Stimulated activated CD4-positive, alpha-beta T cell treated with anti-CD3 and anti-CD28 coated beads, Interleukin-2, amount 100 ng/mL, for 4 hours (primary cell): ENCODE measurements at regions not wholly inside any gene's neighbourhood (a gene's known extent, or its start where the extent isn't known, plus 50 kb on each side); places are given as distances from the start of the nearest gene placed in this dataset.
"Not testable (repeated sequence)": the region's sequence is repeated elsewhere in the genome, so short reads cannot be mapped to it uniquely, and the experiment has no call there.

Experiments
- DNase-seq: peaks from one replicate; pipeline ENCODE4 v3.0.0-alpha.2; 2020; ENCODE audit warnings: low read depth

DNA sequence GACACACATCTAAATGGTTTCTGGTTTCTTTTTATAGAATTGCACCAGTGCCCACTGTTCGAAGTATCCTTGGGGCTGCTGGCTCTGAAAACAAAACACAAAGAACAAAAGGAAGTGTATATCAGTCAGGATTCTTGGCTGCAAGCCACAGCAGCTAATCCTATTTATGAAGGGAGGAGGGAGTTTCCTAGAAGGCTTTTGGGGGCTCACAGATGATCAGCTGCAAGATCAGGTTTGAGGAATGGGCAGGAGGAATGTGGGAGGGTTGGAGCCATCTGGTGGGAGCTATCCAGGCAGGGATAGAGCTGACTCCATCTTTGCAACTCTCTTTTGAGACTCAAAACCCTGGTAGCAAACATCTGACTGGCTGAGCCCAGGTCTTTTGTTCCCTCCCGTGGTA, 118.3 kb upstream of the EEF2KMT start:
- no peak for DNase-seq

DNA sequence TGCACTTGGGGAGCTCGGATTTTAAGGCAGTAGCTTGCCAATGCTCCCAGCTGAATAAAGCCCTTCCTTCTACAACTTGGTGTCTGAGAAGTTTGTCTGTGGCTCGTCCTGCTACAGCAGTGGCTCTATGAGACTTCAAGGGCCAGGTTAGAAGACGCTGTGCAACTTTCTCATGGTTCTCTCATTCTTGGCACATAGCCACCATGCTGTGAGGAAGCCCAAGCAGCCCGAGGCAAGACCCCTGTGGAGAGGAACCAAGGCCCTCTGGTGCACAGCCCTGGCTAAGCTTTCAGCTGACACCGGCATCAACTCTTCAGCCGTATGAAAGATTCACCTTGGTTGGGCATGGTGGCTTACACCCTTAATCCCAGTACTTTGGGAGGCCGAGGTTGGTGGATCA, 116.9 kb upstream of the EEF2KMT start:
- DNase-seq: no peak

DNA sequence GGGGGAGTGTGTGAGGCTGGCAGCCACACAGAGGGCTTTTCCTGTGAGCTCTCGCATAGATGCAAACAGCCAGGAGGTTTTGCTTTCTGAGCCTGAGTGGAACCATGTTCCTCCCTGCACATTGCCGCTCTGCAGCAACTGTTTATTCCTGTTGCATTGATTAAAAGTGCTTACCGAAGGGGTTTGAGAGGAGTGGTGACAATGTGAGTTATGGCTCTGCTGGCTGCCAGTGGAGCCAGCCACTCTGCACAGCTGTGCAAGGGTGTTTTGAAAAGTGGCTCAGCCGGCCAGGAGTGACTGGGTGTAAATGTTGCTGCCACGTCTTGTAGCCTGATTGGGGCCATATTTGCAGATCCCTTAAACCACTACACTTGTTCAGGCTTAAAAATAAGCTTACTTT, 114.9 kb upstream of the EEF2KMT start:
- not testable (repeated sequence) for DNase-seq

DNA sequence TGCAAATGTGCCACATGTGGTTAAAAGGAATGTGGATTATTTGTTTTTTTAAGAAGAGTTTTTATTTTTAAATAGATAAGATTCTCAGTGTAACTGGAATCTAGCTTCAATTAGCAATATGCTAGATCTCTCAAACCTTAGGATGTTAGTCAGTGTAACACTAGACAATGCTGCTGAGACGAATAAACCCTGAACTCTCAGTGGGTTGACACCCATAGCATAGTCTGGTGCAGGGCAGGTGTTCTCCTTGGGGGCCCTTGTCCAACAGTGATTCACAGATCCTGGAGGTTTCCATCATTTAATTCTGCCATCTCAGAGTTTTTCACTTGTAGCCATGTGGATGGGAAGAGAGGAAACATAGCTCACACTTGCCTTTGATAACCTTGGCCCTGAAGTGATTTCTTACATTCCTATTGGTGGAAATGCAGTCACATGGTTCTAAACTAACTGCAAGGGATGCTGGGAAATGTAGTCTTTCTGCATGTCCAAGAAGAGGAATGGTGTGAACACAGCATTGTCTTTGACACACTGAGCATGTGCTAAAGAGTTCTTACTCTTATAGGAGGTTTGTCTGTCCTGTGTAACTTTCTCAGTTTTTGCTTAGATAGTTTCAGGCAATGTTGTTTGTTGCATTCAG, 110.4 kb upstream of the EEF2KMT start:
- not testable (repeated sequence) for DNase-seq

DNA sequence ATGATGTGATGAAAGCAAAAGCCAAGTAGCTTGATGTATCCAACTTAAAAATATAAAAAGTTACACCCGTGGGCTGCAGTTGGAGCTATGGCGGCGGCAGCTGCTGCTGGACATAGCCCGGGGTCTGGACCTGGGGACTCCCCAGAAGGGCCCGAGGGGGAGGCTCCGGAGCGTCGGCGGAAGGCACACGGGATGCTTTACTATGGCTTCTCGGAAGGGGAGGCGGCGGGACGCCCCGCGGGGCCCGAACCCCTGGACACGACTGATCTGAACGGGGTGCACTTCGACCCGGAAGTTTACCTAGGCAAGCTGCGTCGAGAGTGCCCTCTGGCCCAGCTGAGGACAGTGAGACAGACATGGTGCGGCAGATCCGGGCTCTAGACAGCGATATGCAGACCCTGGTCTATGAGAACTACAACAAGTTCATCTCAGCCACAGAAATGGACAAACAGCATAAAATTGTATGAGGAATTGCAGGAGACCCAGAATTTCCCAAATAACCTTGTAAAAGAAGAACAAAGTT, 109.5 kb upstream of the EEF2KMT start:
- DNase-seq: no peak

DNA sequence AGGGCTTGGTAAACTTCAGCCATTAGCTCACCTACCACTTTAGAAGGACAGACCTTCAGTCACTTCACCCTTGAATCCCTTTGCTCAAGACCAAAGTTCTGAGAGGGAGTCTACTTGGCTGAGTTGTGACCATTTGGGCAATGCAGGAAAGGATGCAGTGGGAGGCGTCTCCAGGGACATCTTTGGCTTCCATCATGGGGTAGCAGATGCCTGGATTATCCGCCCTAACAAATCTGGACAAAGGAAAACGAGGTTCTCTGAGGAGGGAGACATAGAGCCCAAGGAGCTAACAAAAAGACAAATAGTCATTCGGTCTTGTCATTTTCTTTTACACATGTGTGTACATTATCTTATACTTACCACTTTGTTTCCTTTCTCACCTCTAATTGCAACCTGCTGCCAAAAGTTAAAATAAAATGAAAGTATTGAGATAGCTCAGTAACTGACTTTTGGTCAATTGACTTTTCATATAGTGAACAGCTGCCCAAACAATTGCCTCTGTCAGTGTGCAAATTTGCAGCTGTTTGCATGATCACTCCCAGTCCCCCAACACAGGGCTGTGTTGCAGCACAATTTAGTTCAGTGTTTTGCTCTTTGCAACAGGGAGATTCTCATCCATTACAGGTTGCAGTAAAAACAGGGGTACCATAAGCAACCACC, 108.9 kb upstream of the EEF2KMT start:
- DNase-seq: no peak

DNA sequence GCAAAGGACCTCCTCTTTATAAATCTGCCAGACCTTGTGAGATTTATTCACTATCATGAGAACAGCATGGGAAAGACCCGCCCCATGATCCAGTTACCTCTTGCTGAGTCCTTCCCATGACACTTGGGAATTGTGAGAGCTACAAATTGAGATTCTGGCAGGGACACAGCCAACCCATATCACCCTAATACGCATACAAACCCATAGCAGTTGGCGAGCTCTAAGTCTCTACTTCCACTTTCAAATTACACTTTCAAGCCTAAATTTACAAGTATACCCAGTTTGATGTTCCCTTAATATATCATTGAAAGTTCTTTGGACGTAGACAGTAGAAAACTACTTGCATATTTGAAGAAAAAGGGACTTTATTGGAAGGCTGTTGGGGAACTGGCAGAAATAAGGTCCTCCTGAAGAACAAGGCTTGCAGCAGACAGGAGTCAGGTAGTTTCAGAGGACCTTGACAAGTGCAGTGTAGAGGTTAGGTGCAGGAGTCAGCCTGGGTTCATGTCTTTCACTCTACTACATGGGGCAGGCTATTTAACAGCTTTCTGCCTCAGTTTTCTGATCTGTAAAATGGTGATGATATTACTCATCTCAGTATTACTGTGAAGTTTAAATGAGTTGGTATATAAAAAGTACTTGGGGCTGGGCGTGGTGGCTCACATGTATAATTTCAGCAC, 107.9 kb upstream of the EEF2KMT start:
- no peak for DNase-seq

DNA sequence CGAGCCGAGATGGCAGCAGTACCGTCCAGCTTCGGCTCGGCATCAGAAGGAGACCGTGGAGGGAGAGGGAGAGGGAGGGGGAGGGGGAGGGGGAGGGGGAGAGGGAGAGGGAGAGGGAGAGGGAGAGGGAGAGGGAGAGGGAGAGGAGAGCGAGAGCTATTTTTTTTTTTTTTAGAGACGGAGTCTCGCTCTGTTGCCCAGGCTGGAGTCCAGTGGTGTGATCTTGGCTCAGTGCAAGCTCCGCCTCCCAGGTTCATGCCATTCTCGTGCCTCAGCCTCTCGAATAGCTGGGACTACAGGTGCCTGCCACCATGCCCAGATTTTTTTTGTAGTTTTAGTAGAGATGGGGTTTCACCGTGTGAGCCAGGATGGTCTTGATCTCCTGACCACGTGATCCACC, 106.1 kb upstream of the EEF2KMT start:
- DNase-seq: not testable (repeated sequence)

DNA sequence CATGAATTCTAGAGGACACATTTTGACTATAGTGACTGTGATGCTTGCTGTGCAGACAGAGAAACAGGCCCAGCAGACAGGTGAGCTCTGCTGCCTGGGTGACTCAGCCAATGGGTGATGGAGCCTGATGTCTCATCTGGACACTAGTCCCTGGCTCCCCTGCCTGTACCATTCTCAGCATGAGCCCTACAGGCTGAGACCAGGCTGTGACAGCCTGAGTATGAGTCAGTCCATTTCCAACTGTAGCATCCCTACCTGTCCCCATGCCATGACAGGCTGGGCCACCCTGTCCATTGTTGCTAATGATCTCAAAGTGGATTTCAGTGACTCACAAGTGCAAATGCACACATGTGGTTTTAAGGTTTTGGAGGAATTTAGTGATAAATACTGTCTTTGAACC, 102.5 kb upstream of the EEF2KMT start:
- DNase-seq: no peak

DNA sequence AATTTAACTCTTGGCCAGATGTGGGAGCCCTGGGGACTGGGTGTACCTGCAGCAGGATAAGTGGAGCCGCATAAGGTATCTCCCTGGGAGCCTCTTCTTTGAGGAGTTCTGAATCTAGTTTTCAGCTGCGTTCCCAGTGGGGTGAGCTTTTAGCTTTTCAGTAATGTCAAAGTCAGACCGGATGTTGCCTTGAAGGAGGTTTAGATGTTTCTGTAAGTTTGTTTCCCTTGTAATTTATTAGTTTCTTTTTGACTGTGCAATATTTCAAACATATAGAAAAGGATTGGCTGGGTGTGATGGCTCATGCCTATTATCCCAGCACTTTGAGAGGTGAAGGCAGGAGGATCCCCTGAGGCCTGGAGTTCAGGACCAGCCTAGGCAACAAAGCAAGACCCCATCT, 98.6 kb upstream of the EEF2KMT start:
- DNase-seq: no peak

DNA sequence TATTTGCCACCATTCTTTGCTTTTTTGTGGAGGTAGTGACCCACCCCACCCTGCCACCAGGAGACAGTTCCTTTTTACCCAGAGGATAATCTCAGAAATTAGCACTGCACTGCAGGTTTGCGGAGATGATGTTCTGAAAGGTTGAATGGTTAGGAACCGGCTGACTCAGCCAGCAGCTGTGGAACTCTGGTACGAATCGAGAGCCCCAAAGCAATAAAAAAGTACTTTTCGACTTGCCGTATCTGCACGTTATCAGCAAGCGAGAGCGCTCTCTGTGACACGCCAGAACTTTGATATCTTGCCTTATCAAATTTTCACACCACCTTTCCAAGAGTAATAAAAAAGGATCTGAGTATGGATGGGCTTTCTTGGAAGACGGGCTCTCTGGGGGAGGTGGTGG, 96.3 kb upstream of the EEF2KMT start:
- DNase-seq: no peak

DNA sequence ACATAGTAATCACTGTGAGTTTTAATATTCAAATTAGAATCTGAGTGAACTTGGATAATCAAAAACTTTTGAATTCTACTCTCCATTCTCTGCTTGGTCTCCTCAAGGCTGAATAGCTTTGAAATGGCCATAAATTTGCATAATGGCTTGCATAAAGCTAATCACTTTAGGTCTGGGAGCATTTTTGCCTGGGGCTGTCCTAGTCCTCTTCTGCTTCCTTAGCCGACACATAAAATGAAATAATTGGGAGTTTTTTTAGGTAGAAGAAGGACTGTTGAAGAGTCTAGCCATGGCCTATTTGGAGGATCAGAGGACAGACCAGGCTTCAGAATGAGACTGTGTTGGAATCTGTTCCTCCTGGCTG, 91.4 kb upstream of the EEF2KMT start:
- no peak for DNase-seq

DNA sequence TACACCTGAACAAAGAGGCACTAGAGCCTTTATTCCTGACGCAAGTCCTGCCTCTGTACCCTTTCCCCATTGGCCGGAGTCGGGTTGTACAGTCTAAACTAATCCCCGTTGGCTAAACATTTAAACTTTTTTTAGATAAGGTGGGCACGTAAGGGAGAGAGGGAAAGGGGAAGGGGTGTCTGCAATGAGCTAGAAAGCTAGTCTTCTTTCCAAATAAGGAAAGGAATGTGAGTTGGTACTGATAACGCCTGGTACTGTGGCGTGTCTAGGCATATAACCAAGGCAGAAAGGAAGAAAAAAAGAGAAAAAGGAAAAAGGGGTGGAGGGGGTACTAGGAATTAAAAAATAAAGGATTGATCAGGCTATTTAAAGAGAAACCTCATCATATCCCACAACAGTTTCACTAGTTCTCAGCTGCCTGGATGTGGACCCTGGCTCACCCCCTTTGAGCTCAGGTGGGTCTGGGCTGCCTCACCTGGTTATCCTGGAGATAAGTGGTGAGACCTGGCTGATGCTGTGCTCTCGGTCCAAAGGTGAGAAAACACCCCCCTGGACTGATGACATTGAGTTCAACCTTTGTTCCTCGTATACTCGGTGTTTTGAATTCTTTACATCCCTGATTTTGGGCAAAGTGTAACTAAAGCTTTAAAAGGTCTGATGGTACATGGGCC, 90.9 kb upstream of the EEF2KMT start:
- DNase-seq: no peak

DNA sequence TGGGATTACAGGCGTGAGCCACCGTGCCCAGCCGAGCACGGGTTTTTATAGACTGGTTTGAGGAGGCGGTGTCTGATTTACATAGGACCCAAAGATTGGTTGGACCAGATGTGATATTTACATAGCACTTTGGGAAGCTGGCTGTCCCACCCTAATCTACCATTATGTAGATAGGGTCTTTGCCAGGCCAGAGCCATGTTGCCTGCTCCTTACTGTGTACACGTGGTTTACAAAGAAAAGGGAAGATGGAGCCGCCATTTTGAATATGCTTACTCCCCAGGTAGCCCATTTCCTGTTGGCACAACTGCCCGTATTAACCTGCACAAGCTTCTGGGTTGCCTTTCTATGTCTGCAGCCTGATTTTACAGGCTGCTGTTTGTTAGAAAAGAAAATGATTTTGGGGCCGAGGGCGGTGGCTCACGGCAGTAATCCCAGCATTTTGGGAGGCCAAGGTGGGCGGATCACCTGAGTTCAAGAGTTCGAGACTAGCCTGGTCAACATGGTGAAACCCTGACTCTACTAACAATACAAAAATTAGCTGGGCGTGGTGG, 89.9 kb upstream of the EEF2KMT start:
- DNase-seq: no peak

DNA sequence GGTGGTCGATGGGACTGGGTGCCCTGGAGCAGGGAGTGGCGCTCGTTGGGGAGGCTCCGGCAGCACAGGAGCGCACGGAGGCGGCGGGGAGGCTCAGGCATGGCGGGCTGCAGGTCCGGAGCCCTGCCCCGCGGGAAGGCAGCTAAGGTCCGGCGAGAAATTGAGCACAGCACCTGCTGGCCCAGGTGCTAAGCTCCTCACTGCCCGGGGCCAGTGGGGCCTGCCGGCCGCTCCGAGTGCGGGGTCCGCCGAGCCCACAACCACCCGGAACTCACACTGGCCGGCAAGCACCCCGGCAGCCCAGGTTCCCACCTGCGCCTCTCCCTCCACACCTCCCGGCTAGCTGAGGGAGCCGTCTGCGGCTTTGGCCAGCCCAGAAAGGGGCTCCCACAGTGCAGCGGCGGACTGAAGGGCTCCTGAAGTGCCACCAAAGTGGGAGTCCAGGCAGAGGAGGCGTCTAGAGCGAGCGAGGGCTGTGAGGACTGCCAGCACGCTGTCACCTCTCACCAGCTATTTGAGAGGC, 88.8 kb upstream of the EEF2KMT start:
- no peak for DNase-seq

DNA sequence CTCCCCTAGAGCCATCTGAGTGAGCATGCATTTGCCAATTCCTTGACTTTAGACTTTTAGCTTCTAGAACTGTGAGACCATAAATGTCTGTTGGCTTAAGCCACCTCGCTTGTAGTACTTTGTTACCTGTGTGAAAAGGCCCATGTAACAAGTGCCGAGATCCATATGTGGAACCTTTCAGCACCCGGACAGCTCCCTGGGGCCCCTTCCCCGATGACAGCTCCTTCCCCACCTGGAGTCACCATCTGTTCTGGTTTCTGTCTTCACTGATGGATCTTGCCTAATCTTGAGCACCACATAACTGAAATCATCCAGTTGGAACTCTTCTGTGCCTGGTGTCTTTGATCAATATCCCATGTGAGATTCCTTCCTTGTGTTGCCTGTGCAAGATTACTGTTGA, 78.9 kb upstream of the EEF2KMT start:
- no peak for DNase-seq

DNA sequence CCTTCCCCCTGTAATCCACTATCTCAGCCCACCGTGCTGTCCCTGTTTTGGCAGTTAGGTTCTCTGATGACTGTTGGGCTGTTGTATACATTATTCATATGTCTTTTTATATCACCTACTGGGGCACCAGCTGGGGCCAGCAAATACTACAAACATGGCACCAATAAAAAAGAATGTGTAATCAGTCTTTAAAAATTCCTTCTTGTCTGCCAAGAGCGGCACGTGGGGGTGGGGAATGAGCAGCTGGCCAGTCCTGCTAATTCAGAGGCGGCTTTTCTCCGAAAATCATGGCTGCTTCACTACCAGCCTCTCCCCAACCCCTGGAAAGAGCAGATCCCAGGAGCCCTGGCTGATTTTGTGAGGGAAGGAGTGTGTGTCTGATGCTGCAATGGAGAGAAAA, 77.7 kb upstream of the EEF2KMT start:
- no peak for DNase-seq

DNA sequence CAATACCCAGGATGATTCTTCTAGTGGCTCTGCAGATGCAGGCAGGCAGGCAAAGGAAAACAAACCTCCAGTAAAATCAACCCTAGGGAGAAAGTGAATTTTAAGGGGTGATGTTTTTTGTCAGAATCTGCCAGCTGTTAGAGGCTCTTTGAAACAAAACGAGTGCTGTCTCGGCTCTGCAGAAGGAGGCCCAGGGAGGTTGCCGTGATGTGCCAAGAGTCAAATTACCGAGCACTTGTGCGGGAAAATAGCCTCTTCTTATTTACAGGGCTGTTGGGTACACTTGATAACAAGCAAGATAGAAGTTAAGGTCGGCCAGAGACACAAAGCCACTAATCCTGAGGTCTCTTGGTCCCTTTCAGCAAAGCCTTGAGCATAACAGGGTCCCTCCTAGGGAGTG, 68.9 kb upstream of the EEF2KMT start:
- DNase-seq: no peak

DNA sequence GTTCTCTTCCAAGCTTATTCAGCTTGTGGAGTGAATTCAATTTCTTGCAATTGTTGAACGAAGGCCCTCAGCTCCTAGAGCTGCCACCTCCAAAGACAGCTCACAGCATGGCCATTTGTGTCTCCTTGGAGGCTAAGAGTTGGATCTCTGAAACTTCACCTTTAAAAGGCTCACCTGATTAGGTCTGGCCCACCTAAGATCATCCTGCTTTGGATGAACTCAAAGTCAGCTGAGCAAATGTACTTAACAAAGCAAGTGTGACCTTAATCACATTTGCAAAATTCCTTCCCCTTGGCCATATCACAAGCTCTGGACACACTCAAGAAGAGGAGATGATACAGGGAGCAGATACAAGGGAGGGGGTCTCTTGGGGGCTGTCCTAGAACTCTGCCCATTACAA, 67.8 kb upstream of the EEF2KMT start:
- not testable (repeated sequence) for DNase-seq

DNA sequence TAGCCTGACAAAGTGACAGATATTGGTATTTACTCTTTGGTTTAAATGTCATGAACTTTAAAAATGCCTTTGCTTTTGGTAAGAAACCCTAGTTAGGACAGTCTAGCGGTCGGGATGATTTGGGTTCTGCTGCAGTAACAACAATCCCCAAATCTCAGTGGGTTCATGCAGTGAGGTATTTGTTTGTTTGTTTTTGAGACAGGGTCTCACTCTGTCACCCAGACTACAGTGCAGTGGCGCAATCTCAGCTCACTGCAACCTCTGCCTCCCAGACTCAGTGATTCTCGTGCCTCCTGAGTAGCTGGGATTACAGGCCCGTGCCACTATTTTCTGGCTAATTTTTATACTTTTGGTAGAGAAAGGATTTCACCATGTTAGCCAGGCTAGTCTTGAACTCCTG, 65.2 kb upstream of the EEF2KMT start:
- not testable (repeated sequence) for DNase-seq

DNA sequence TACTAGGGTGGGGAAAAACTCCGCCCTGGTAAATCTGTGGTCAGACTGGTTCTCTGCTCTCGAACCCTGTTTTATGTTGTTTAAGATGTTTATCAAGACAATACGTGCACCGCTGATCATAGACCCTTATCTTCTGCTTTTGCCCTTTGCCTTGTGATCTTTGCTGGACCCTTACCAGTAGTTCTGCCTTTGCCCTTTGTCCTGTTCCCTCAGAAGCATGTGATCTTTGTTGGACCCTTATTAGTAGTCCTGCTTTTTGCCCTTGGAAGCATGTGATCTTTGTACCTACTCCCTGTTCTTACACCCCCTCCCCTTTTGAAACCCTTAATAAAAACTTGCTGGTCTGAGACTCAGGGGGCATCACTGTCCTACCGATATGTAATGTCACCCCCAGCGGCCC, 64.3 kb upstream of the EEF2KMT start:
- DNase-seq: not testable (repeated sequence)

DNA sequence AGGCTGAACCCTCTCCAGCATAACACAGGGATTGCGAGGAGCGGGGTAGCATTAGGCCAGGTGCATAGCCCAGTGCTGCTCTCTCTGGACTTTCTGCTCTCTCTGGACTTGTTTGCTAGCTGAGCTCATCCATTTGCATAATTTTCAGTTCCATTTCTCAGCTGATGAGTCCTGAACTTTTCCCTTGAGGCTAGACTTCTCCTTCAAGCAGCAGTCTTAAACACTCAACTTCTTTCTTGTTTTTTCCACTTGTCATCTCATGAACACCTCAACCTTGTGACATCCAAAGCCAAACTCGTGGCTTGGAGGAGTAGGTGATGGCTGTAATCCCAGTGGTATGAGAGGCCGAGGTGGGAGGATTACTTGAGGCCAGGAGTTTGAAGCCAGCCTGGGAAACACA, 62.4 kb upstream of the EEF2KMT start:
- DNase-seq: not testable (repeated sequence)
